Parathyroid adenoma (tissue), 2 donors: ENCODE measurements at regions not wholly inside any gene's neighbourhood (a gene's known extent, or its start where the extent isn't known, plus 50 kb on each side); places are given as distances from the start of the nearest gene placed in this dataset.

Experiments used
- H2AFZ ChIP-seq: fragments of 300-600 bp; sonication (generic); one replicate; pipeline ENCODE4 v1.7.0; 2017; ENCODE audit warnings: antibody characterized with exemption, mild to moderate bottlenecking
- H3K27ac ChIP-seq: fragments of 300-600 bp; sonication (generic); one replicate; pipeline ENCODE4 v1.7.0; 2017
- H3K27me3 ChIP-seq: fragments of 300-600 bp; sonication (generic); one replicate; pipeline ENCODE4 v1.7.0; 2017; ENCODE audit warnings: low read length; ENCODE audit not compliant: control insufficient read depth, insufficient read depth
- H3K36me3 ChIP-seq: fragments of 300-600 bp; sonication (generic); one replicate; pipeline ENCODE4 v1.7.0; 2017; ENCODE audit warnings: low read length; ENCODE audit not compliant: control insufficient read depth, insufficient read depth
- H3K4me1 ChIP-seq: fragments of 300-600 bp; sonication (generic); one replicate; pipeline ENCODE4 v1.7.0; 2017; ENCODE audit warnings: control low read depth
- H3K4me2 ChIP-seq: fragments of 300-600 bp; sonication (generic); one replicate; pipeline ENCODE4 v1.7.0; 2017; ENCODE audit warnings: low read length
- H3K4me3 ChIP-seq: fragments of 300-600 bp; sonication (generic); one replicate; pipeline ENCODE4 v1.7.0; 2017; ENCODE audit warnings: low read depth, low read length
- H3K79me2 ChIP-seq: fragments of 300-600 bp; sonication (generic); one replicate; pipeline ENCODE4 v1.7.0; 2017; ENCODE audit warnings: control low read depth
- H3K9ac ChIP-seq: fragments of 300-600 bp; sonication (generic); one replicate; pipeline ENCODE4 v1.7.0; 2017; ENCODE audit warnings: mild to moderate bottlenecking
- H3K9me3 ChIP-seq: fragments of 300-600 bp; sonication (generic); one replicate; pipeline ENCODE4 v1.7.0; 2017; ENCODE audit warnings: low read length; ENCODE audit not compliant: control insufficient read depth
- CTCF ChIP-seq: fragments of 300-600 bp; sonication (generic); IDR thresholded peaks from one replicate; pipeline ENCODE4 v1.7.0; 2017; ENCODE audit warnings: antibody characterized with exemption, mild to moderate bottlenecking
- donor health status: primary hyperparathyroidism.

GRCh38 chr14:44384093-44384492 is 123.0 kb downstream of the FSCB start:
- H3K27ac ChIP-seq, result no peak overlapping the region
- no peaks in the 10 kb centered on the region for H3K36me3 ChIP-seq
- H3K4me2 ChIP-seq, result no peak overlapping the region
- H3K9me3 ChIP-seq, result no peaks in the 10 kb centered on the region
- no peak overlapping the region for H2AFZ ChIP-seq
- no peaks in the 10 kb centered on the region for H3K4me1 ChIP-seq
- no peak overlapping the region for H3K9ac ChIP-seq
- no peak for TF ChIP-seq CTCF
- no peaks in the 10 kb centered on the region for H3K27me3 ChIP-seq
- H3K4me3 ChIP-seq, result no peak overlapping the region
- no peaks in the 10 kb centered on the region for H3K79me2 ChIP-seq

- no peak for TF ChIP-seq CTCF
- Histone ChIP-seq H3K9me3 (no peaks in the 10 kb centered on the region), H3K4me1 (no peaks in the 10 kb centered on the region), H3K4me2 (no peak overlapping the region), H2AFZ (no peak overlapping the region), H3K4me3 (no peak overlapping the region), H3K27me3 (no peaks in the 10 kb centered on the region), H3K9ac (no peak overlapping the region), H3K79me2 (no peaks in the 10 kb centered on the region), H3K36me3 (no peaks in the 10 kb centered on the region), H3K27ac (no peak overlapping the region)
Observed at GRCh38 chr14:44383636-44384035, 123.4 kb downstream of the FSCB start.

GRCh38 chr14:44379292-44379977 is 127.6 kb downstream of the FSCB start:
- no peaks in the 10 kb centered on the region for H3K79me2 ChIP-seq
- H3K27ac ChIP-seq, result no peak overlapping the region
- H3K27me3 ChIP-seq, result no peaks in the 10 kb centered on the region
- H3K4me1 ChIP-seq, result no peaks in the 10 kb centered on the region
- H3K9me3 ChIP-seq, result no peaks in the 10 kb centered on the region
- H3K4me2 ChIP-seq, result no peak overlapping the region
- H2AFZ ChIP-seq, result no peak overlapping the region
- no peak overlapping the region for H3K9ac ChIP-seq
- no peak for TF ChIP-seq CTCF
- H3K36me3 ChIP-seq, result no peaks in the 10 kb centered on the region
- no peak overlapping the region for H3K4me3 ChIP-seq

- Histone ChIP-seq H3K4me3 (no peak overlapping the region), H3K9ac (no peak overlapping the region), H3K4me2 (no peak overlapping the region), H3K27me3 (no peaks in the 10 kb centered on the region), H2AFZ (no peak overlapping the region), H3K9me3 (no peaks in the 10 kb centered on the region), H3K36me3 (no peaks in the 10 kb centered on the region), H3K79me2 (no peaks in the 10 kb centered on the region), H3K27ac (no peak overlapping the region), H3K4me1 (no peaks in the 10 kb centered on the region)
- TF ChIP-seq CTCF, result no peak
Observed at GRCh38 chr14:44374906-44375305, 132.2 kb downstream of the FSCB start.

GRCh38 chr14:44372807-44373489 is 134.1 kb downstream of the FSCB start:
- Histone ChIP-seq H3K36me3 (no peaks in the 10 kb centered on the region), H3K27ac (no peak overlapping the region)
- TF ChIP-seq CTCF, result no peak

More at GRCh38 chr14:44372807-44373489, 134.1 kb downstream of the FSCB start:
- no peak overlapping the region for H3K4me3 ChIP-seq
- no peaks in the 10 kb centered on the region for H3K9me3 ChIP-seq
- H3K4me2 ChIP-seq, result no peak overlapping the region
- H3K79me2 ChIP-seq, result no peaks in the 10 kb centered on the region
- H2AFZ ChIP-seq, result no peak overlapping the region
- no peak overlapping the region for H3K9ac ChIP-seq
- H3K27me3 ChIP-seq, result no peaks in the 10 kb centered on the region
- no peaks in the 10 kb centered on the region for H3K4me1 ChIP-seq
